ENCODE measurements at regions not wholly inside any gene's neighbourhood (a gene's known extent, or its start where the extent isn't known, plus 50 kb on each side); places are given as distances from the start of the nearest gene placed in this dataset.

- no peaks in the 10 kb centered on the region for H3K79me2 ChIP-seq (ENCODE audit: insufficient read depth, low read length)
- H3K9ac ChIP-seq (ENCODE audit: low read length): no peak overlapping the region
- no peak overlapping the region for H3K4me2 ChIP-seq (ENCODE audit: low read length)
- peaks cover 22% of the 10 kb centered on the region for H3K27me3 ChIP-seq (ENCODE audit: insufficient read depth, low read length)
- TF ChIP-seq CTCF (IDR thresholded peaks at IDR 0.05; ENCODE audit: low read length) (no peak), EZH2 (IDR thresholded peaks at IDR 0.05; ENCODE audit: borderline replicate concordance, low read length) (no peak)
- no peaks in the 10 kb centered on the region for H3F3A ChIP-seq (ENCODE audit: insufficient read depth, low read length)
- H3K9me3 ChIP-seq (ENCODE audit: low read length): no peaks in the 10 kb centered on the region
- no peaks in the 10 kb centered on the region for H3K9me2 ChIP-seq (ENCODE audit: low read depth, low read length)
- H3K4me3 ChIP-seq (ENCODE audit: low read depth, low read length, poor library complexity, severe bottlenecking): no peak overlapping the region
- H3K4me1 ChIP-seq (ENCODE audit: insufficient read depth, low read length, severe bottlenecking): no peaks in the 10 kb centered on the region
- no peak overlapping the region for H3K27ac ChIP-seq (ENCODE audit: low read depth, low read length, poor library complexity, severe bottlenecking)
- H2AFZ ChIP-seq (ENCODE audit: low read length): no peak overlapping the region
- no peaks in the 10 kb centered on the region; the same call in 1 of the 2 replicates for H3K36me3 ChIP-seq (ENCODE audit: insufficient read depth, low read length)
- H4K20me1 ChIP-seq (ENCODE audit: insufficient read depth, low read length): no peaks in the 10 kb centered on the region
Measured at GRCh38 chr1:53400761-53401674, 58.2 kb upstream of the DMRTB1 start.

- H3K9ac ChIP-seq (ENCODE audit: low read length): no peak overlapping the region
- H2AFZ ChIP-seq (ENCODE audit: low read length): no peak overlapping the region
- H3K4me2 ChIP-seq (ENCODE audit: low read length): no peak overlapping the region
Measured at GRCh38 chr1:53401813-53402745, 57.1 kb upstream of the DMRTB1 start.

More at GRCh38 chr1:53401813-53402745, 57.1 kb upstream of the DMRTB1 start:
- Histone ChIP-seq H3K27me3 (ENCODE audit: insufficient read depth, low read length) (peaks cover 19% of the 10 kb centered on the region), H3K4me3 (ENCODE audit: low read depth, low read length, poor library complexity, severe bottlenecking) (no peak overlapping the region), H3K9me3 (ENCODE audit: low read length) (no peaks in the 10 kb centered on the region), H4K20me1 (ENCODE audit: insufficient read depth, low read length) (no peaks in the 10 kb centered on the region), H3K79me2 (ENCODE audit: insufficient read depth, low read length) (no peaks in the 10 kb centered on the region), H3F3A (ENCODE audit: insufficient read depth, low read length) (no peaks in the 10 kb centered on the region), H3K9me2 (ENCODE audit: low read depth, low read length) (no peaks in the 10 kb centered on the region), H3K36me3 (ENCODE audit: insufficient read depth, low read length) (no peaks in the 10 kb centered on the region; the same call in 1 of the 2 replicates), H3K27ac (ENCODE audit: low read depth, low read length, poor library complexity, severe bottlenecking) (no peak overlapping the region), H3K4me1 (ENCODE audit: insufficient read depth, low read length, severe bottlenecking) (no peaks in the 10 kb centered on the region)
- TF ChIP-seq CTCF (IDR thresholded peaks at IDR 0.05; ENCODE audit: low read length) (no peak), EZH2 (IDR thresholded peaks at IDR 0.05; ENCODE audit: borderline replicate concordance, low read length) (no peak)

All from OCI-LY1 (cell line).